Activated CD4-positive, alpha-beta T cell treated with anti-CD3 and anti-CD28 coated beads, Interleukin-2, amount 50 U/mL, for 1 hour (primary cell): ENCODE measurements at regions not wholly inside any gene's neighbourhood (a gene's known extent, or its start where the extent isn't known, plus 50 kb on each side); places are given as distances from the start of the nearest gene placed in this dataset.
"Not testable (repeated sequence)": the region's sequence is repeated elsewhere in the genome, so short reads cannot be mapped to it uniquely, and the experiment has no call there.

ENCODE experiments used
- DNase-seq: peaks from one replicate; pipeline ENCODE4 v3.0.0-alpha.2; 2020

- no peak for DNase-seq
Measured at GRCh38 chr6:9361749-9362148, 926.4 kb upstream of the SLC35B3 start.

- no peak for DNase-seq
Measured at GRCh38 chr6:9360881-9361280, 925.5 kb upstream of the SLC35B3 start.

- no peak for DNase-seq
Measured at GRCh38 chr6:9347608-9348007, 912.3 kb upstream of the SLC35B3 start.

GRCh38 chr6:9346923-9347322, 911.6 kb upstream of the SLC35B3 start:
- DNase-seq: no peak

GRCh38 chr6:9335431-9335830, 900.1 kb upstream of the SLC35B3 start:
- DNase-seq: no peak

- no peak for DNase-seq
Measured at GRCh38 chr6:9334979-9335378, 899.6 kb upstream of the SLC35B3 start.

- DNase-seq: no peak
Measured at GRCh38 chr6:9332241-9332780, 897.0 kb upstream of the SLC35B3 start.

- no peak for DNase-seq
Measured at GRCh38 chr6:9316831-9317230, 881.5 kb upstream of the SLC35B3 start.

- DNase-seq: no peak
Measured at GRCh38 chr6:9315966-9316650, 880.8 kb upstream of the SLC35B3 start.

- no peak for DNase-seq
Measured at GRCh38 chr6:9308284-9308683, 872.9 kb upstream of the SLC35B3 start.

- DNase-seq: no peak
Measured at GRCh38 chr6:9307786-9308185, 872.4 kb upstream of the SLC35B3 start.

GRCh38 chr6:9307187-9307586, 871.8 kb upstream of the SLC35B3 start:
- no peak for DNase-seq

GRCh38 chr6:9295644-9296043, 860.3 kb upstream of the SLC35B3 start:
- DNase-seq: no peak

GRCh38 chr6:9292975-9293374, 857.6 kb upstream of the SLC35B3 start:
- DNase-seq: no peak

- DNase-seq: not testable (repeated sequence)
Measured at GRCh38 chr6:9290342-9290741, 855.0 kb upstream of the SLC35B3 start.

GRCh38 chr6:9272671-9273070, 837.3 kb upstream of the SLC35B3 start:
- no peak for DNase-seq

GRCh38 chr6:9266741-9267140, 831.4 kb upstream of the SLC35B3 start:
- DNase-seq: no peak

GRCh38 chr6:9257215-9257614, 821.9 kb upstream of the SLC35B3 start:
- no peak for DNase-seq

- DNase-seq: no peak
Measured at GRCh38 chr6:9254251-9254650, 818.9 kb upstream of the SLC35B3 start.

GRCh38 chr6:9252799-9253198, 817.5 kb upstream of the SLC35B3 start:
- no peak for DNase-seq

- DNase-seq: no peak
Measured at GRCh38 chr6:9250852-9251251, 815.5 kb upstream of the SLC35B3 start.

GRCh38 chr6:9248133-9248532, 812.8 kb upstream of the SLC35B3 start:
- DNase-seq: no peak

- no peak for DNase-seq
Measured at GRCh38 chr6:9240861-9241260, 805.5 kb upstream of the SLC35B3 start.

- DNase-seq: no peak
Measured at GRCh38 chr6:9236443-9236842, 801.1 kb upstream of the SLC35B3 start.

GRCh38 chr6:9233686-9234085, 798.3 kb upstream of the SLC35B3 start:
- DNase-seq: no peak
